ENCODE measurements at regions not wholly inside any gene's neighbourhood (a gene's known extent, or its start where the extent isn't known, plus 50 kb on each side); places are given as distances from the start of the nearest gene placed in this dataset.

DNA sequence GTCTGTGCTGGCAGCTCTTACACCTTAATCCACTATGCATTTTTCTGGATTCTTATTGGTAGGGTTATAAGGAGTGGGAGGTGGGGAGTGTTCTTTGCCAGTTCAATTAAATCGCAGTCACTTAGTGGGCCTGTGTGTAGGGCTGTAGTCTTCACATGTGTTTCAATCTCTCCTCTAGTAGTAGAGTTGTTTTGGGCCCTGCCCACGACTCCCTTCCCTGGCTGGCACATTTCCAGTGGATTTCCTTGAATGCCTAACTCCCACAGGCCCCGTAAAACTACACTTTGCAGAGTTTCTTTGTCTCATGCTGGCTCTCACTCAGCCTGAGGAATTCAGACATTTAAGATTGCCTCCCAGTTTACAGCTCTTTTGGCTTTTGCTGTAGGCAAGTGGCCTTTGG, 414.0 kb upstream of the OPRM1 start:
- peak; percentile 9 for DNase-seq (ENCODE audit: low read depth)

- no peak for DNase-seq (ENCODE audit: low read depth)
Measured at GRCh38 chr6:153624528-153624927, 414.5 kb upstream of the OPRM1 start.

DNA sequence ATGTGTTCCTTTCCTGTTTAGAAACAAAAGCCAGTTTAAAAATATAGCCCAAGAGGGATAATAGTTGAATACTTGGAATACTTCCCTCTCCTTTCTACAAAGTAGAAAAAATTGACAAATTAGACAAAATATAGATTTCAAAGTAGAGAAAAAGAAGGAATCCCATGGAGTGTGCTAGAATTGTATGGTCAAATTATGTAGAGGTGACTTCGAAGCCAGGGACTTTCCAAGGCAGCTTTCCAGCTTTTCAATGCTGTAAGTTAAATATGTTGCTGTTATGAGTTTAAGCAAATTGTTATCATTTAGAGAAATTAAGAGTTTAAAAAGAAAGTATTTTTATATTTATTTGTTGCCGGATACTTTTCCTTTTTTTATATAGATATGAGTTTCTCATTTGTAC, 415.5 kb upstream of the OPRM1 start:
- no peak for DNase-seq (ENCODE audit: low read depth)

- DNase-seq (ENCODE audit: low read depth) = no peak
Measured at GRCh38 chr6:153621491-153621890, 417.5 kb upstream of the OPRM1 start.

DNA sequence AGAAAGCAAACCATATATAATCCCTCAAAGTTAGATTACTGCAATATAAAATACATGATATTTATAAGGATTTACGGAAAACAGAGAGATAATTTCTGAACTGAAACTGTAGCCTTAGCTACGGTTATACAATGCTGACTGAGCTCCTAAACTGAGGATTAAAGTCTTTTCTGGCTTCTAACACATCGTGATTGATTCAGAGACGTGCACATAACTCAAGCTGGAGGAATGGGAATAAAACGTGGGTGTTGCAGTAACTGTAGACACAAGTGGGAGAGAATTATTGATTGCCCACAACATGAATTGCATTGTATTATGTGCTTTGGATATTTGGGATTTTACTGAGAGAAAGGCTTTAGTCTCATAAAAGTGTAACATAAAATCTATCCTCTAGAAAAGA, 418.0 kb upstream of the OPRM1 start:
- DNase-seq (ENCODE audit: low read depth) = no peak

- DNase-seq (ENCODE audit: low read depth) = no peak
Measured at GRCh38 chr6:153618371-153619322, 420.4 kb upstream of the OPRM1 start.

DNA sequence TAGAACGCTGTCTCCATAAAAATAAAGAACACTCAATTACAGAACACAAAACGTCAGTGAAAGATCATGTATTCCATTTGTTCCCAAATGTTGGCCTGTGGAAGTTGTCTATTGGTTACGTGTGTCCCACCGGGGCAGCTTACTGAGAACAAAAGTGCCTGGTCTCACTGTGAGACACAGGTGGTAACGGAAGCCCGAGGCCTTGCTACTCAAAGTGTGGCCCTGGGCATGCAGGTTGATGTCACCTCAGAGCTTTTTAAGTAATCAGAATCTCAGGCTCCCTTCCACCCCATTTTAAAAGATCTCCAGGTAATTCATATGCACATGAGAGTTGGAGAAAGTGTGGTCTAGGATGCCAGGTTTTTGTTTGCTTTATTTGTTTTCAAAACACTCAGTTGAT, 422.5 kb upstream of the OPRM1 start:
- DNase-seq (ENCODE audit: low read depth) = no peak

- DNase-seq (ENCODE audit: low read depth) = no peak
Measured at GRCh38 chr6:153613719-153614455, 425.2 kb upstream of the OPRM1 start.

DNA sequence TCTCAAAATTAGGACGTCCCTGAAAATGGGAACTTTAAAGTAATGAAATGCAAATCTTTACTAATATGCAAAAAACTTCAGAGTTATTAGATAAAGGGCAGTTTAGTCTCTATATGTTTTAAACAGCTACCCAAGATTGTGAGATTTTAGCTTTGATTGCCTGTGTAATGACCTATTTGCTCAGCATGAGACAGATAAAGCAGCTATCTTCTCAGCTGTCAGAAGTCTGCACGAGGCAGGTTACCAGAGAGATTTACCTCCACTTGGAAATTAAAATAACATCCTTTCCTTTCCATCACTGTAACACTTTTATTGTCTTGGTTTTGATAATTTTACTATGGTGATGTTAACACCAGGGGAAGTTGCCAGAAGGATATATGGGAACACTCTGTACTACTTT, 436.6 kb upstream of the OPRM1 start:
- DNase-seq (ENCODE audit: low read depth) = no peak

DNA sequence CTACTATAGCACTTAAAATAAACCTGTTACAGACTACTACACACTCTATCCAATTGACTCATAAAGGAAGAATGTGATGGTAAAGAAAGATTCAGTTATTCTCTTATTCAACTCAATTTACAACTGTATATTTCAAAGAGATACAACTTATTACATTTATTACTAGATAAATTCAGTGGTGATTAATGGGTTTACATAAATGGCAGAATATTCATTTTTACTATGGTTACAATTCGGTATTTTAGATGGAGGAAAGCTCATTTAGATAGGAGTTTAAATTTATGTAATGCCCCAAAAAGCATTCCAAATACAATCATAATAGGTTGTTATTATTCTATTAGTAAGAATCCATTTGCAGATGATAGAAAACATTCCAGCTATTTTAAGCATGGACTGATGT, 439.1 kb upstream of the OPRM1 start:
- DNase-seq (ENCODE audit: low read depth) = no peak

DNA sequence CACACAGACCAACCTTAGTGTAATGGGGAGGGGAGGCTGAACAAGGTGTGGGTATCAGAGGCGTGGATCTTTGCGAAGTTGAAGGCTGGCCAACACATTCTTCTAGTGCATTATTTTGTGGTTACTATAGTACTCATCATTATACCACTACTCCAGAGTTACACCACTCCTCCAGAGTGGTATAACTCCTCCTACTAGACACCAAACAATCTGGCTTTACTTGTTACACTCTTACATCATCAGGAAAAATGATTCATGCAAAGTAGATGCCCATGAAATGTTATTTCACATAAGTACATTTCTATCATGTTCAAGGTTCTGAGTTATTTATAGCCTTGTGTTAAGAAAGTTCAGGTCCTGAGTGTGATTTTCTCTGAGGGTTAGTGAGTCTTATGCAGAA, 443.1 kb upstream of the OPRM1 start:
- peak; percentile 3 for DNase-seq (ENCODE audit: low read depth)

GRCh38 chr6:153594871-153595270, 444.2 kb upstream of the OPRM1 start:
- no peak for DNase-seq (ENCODE audit: low read depth)

- DNase-seq (ENCODE audit: low read depth) = no peak
Measured at GRCh38 chr6:153591159-153591558, 447.9 kb upstream of the OPRM1 start.

- no peak for DNase-seq (ENCODE audit: low read depth)
Measured at GRCh38 chr6:153590411-153590810, 448.6 kb upstream of the OPRM1 start.

DNA sequence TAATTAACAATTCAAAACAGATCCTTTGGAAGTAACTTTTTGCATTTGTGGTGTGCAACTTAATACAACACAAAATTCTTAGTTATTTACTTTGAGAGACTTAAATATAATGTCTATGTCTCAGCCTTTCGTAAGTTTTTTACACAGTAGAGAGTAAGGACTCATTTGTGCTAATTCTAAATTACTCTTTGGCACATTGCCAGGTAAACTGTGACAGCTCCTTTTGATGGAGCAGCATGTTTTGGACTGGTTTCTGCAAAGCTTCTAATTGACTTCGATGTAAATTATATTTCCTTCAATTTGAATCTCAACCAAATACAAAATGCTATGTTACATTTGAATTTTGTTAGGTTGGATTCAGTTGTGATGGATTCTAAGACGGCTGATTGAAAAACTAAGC, 450.7 kb upstream of the OPRM1 start:
- DNase-seq (ENCODE audit: low read depth) = no peak

DNA sequence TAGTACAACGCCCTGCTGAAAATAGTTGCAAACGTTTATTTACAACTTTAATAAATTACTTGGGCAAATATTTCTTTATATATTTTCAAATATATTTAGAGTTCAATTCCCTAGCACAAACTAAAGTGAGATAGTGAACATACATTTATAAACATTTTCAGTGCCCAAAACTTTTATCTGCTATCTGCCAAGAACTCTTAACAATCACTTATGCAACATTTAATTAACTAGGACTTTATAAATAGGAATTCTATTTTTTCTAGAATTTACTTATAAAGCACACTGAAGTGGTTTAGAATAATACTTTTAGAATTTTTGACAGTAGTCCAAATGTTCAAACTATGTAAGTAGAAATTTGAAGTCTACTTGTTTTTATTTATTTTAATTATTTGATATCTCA, 452.6 kb upstream of the RGS17 start:
- no peak for DNase-seq (ENCODE audit: low read depth)

GRCh38 chr6:153580776-153581175, 449.7 kb upstream of the RGS17 start:
- DNase-seq (ENCODE audit: low read depth) = no peak

- DNase-seq (ENCODE audit: low read depth) = no peak
Measured at GRCh38 chr6:153575528-153575927, 444.4 kb upstream of the RGS17 start.

DNA sequence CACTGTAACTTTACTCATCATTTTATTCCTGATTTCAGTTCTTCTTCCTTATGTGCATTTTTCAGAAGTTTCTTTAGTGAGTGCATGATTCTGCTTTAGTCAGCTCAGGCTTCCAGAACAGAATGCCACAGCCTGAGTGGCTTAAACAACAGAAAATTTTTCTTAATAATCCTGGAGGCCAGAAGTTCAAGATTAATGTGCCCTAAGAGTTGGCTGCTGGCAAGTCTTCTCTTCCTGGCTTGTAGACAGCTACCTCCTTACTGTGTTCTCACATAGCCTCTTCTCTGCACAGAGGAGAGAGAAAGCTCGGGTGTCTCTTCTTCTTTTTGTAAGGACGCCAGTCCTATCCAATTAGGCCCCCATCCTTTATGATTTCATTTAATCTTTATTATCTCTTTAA, 443.1 kb upstream of the RGS17 start:
- DNase-seq (ENCODE audit: low read depth) = no peak

DNA sequence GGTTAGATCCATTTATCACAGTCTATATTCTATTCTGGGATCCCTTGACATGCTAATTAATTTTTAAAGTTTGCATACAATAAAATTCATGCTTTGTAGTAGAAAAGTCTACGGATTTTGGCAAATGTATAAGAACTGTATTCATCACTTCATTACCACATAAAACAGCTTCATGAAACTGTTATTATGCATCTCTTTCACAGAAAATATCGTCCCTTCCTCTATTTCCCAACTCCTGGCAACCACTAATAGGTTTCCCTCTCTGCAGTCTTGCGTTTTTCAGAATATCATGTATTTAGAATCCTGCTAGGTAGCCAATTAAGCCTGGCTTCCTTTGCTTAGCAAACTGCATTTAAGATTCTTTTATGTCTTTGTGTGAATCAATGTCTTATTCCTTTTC, 441.3 kb upstream of the RGS17 start:
- DNase-seq (ENCODE audit: low read depth) = no peak

GRCh38 chr6:153568628-153569027, 437.5 kb upstream of the RGS17 start:
- DNase-seq (ENCODE audit: low read depth) = peak; percentile 38

- DNase-seq (ENCODE audit: low read depth) = peak; percentile 32
Measured at GRCh38 chr6:153564803-153565202, 433.7 kb upstream of the RGS17 start.

DNA sequence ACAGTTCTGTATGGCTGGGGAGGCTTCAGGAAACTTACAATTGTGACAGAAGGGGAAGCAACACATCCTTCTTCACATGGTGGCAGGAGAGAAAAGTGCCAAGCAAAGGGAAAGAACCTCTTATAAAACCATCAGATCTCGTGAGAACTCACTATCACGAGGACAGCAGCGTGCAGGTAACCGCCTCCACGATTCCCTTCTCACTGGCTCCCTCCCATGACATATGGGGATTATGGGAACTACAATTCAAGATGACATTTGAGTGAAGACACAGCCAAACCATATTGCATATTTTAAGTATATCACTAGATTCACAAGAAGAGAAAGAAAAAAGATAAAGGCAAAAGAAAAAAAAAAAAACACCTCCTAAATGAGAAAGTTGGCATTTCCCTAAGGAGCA, 431.9 kb upstream of the RGS17 start:
- no peak for DNase-seq (ENCODE audit: low read depth)

Data from RPMI7951 (cell line).